Mammary epithelial cell (primary cell): ENCODE measurements at regions not wholly inside any gene's neighbourhood (a gene's known extent, or its start where the extent isn't known, plus 50 kb on each side); places are given as distances from the start of the nearest gene placed in this dataset.

ENCODE experiments used
- EZH2 ChIP-seq: IDR thresholded peaks from 2 replicates; pipeline ENCODE4 v1.6.1; 2012; ENCODE audit warnings: low read length, inconsistent platforms, borderline replicate concordance
- TF ChIP-seq, protein P1 (sequence below), 2 donors: IDR thresholded peaks in 1 of 2; conservative IDR thresholded peaks in 1 of 2; 2 replicates each; pipeline ENCODE4 v1.5.1; 2011 to 2012; ENCODE audit warnings: inconsistent platforms in 2 of 2, low read length in 2 of 2, mild to moderate bottlenecking in 2 of 2, control low read depth in 1 of 2, low read depth in 1 of 2; ENCODE audit not compliant: insufficient read depth in 1 of 2; ENCODE audit errors: extremely low read depth in 1 of 2

DNA sequence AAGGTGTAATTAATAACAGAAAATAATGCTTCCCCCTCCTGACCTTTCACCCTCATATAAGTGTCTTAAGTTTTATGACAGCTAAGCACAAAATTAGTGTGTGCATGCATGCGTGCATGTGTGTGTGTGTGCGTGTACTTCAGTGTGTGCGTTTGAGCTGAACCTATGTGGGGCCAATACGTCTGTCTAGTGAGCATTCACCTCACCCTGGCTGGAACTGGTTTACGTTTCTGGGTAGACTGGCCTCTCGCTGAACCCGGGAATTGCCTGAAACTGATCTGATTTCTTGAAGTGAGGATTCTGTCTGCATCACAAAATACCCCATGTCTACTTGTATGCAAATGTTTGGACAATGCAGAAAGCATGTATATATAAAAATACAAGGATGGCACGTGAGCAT, 68.2 kb upstream of the TBX3 start:
- TF ChIP-seq, protein P1, sequence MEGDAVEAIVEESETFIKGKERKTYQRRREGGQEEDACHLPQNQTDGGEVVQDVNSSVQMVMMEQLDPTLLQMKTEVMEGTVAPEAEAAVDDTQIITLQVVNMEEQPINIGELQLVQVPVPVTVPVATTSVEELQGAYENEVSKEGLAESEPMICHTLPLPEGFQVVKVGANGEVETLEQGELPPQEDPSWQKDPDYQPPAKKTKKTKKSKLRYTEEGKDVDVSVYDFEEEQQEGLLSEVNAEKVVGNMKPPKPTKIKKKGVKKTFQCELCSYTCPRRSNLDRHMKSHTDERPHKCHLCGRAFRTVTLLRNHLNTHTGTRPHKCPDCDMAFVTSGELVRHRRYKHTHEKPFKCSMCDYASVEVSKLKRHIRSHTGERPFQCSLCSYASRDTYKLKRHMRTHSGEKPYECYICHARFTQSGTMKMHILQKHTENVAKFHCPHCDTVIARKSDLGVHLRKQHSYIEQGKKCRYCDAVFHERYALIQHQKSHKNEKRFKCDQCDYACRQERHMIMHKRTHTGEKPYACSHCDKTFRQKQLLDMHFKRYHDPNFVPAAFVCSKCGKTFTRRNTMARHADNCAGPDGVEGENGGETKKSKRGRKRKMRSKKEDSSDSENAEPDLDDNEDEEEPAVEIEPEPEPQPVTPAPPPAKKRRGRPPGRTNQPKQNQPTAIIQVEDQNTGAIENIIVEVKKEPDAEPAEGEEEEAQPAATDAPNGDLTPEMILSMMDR (conservative IDR thresholded peaks at IDR 0.05 in 1 of 2, IDR thresholded peaks at IDR 0.05 in 1 of 2; ENCODE audit: extremely low read depth in 1 of 2, insufficient read depth in 1 of 2, low read depth in 1 of 2, low read length in 2 of 2) = no peak
- TF ChIP-seq EZH2 = no peak
